GM12873 (cell line): ENCODE measurements at regions not wholly inside any gene's neighbourhood (a gene's known extent, or its start where the extent isn't known, plus 50 kb on each side); places are given as distances from the start of the nearest gene placed in this dataset.

Experiments
- CTCF ChIP-seq: IDR thresholded peaks from 2 replicates; pipeline ENCODE4 v1.5.1; 2012; ENCODE audit warnings: low read depth, mild to moderate bottlenecking, moderate library complexity, low read length, control low read depth; ENCODE audit not compliant: insufficient read depth; ENCODE audit errors: missing control alignments

DNA sequence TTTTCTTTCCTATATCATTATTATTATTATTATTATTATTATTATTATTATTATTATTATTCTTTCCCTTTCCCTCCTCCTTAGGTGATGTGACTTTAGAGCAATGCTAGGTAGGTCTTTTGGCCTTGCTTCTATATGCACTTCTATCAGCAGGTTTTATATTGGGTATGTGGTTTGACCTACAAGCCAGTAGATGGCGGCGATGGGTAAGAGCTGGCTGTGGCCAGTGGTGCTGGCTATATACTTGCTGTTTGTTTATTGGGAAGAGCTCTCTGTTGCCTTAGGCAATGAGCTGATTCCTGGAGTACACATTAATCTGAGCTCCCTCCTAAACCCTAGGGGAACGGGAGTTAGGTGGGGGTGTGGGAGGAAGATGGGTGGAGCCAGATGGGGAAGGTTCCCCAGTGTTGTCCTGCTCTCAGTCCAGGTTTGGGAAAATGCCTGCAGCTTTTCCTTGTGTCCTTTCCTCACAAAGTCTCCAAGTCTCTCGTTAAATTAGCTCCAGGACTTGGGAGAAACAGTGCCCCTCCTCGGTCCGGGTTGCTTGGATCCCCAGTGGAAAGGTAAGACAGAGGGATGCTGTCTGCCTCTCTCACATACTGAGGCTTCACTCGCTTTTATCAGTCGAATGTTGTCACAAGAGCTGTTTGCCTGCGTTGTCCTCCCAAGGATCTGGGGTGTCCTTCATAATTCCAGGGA lies 72.2 kb upstream of the HNRNPA1L2 start:
- TF ChIP-seq CTCF, result peak; percentile 14
